OCI-LY7 (cell line): ENCODE measurements at regions not wholly inside any gene's neighbourhood (a gene's known extent, or its start where the extent isn't known, plus 50 kb on each side); places are given as distances from the start of the nearest gene placed in this dataset.

Experiments
- EZH2phosphoT487 ChIP-seq: fragments of 200-600 bp; sonication (generic); IDR thresholded peaks from 2 replicates; pipeline ENCODE4 v1.6.1; 2018; ENCODE audit warnings: low read depth, borderline replicate concordance, mild to moderate bottlenecking, mixed run types, antibody characterized with exemption, low read length, moderate library complexity, mixed read lengths
- TF ChIP-seq, protein P1 (sequence below): fragments of 200-600 bp; sonication (generic); conservative IDR thresholded peaks from 2 replicates; pipeline ENCODE4 v1.5.1; 2014; ENCODE audit warnings: mild to moderate bottlenecking, antibody characterized with exemption, low read length, moderate library complexity, mixed read lengths

GRCh38 chr6:3987576-3987975 is 91.4 kb downstream of the FAM217A start:
- TF ChIP-seq, protein P1, sequence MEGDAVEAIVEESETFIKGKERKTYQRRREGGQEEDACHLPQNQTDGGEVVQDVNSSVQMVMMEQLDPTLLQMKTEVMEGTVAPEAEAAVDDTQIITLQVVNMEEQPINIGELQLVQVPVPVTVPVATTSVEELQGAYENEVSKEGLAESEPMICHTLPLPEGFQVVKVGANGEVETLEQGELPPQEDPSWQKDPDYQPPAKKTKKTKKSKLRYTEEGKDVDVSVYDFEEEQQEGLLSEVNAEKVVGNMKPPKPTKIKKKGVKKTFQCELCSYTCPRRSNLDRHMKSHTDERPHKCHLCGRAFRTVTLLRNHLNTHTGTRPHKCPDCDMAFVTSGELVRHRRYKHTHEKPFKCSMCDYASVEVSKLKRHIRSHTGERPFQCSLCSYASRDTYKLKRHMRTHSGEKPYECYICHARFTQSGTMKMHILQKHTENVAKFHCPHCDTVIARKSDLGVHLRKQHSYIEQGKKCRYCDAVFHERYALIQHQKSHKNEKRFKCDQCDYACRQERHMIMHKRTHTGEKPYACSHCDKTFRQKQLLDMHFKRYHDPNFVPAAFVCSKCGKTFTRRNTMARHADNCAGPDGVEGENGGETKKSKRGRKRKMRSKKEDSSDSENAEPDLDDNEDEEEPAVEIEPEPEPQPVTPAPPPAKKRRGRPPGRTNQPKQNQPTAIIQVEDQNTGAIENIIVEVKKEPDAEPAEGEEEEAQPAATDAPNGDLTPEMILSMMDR: no peak
- TF ChIP-seq EZH2phosphoT487: no peak
